ENCODE measurements at regions not wholly inside any gene's neighbourhood (a gene's known extent, or its start where the extent isn't known, plus 50 kb on each side); places are given as distances from the start of the nearest gene placed in this dataset.

DNA sequence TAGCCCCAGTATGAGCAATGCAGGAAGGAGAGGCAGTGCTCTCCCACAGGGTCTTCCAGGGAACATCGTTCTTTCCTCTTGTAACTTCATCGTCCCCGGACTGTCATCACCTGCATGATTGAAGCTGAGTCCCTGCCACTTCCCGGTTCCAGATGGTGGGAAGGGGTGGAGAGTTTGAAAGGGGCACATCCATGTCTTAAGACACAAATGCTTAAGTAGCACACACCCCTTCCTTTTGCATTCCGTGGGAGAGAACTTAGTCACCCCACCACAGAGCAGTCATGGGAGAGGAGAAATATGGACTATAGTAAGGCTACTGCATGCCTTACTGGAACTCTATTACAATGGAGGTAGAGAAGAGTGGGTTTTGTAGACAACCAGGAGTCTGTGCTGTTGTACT, 165.3 kb upstream of the GAS1 start:
- TF ChIP-seq, protein P1, sequence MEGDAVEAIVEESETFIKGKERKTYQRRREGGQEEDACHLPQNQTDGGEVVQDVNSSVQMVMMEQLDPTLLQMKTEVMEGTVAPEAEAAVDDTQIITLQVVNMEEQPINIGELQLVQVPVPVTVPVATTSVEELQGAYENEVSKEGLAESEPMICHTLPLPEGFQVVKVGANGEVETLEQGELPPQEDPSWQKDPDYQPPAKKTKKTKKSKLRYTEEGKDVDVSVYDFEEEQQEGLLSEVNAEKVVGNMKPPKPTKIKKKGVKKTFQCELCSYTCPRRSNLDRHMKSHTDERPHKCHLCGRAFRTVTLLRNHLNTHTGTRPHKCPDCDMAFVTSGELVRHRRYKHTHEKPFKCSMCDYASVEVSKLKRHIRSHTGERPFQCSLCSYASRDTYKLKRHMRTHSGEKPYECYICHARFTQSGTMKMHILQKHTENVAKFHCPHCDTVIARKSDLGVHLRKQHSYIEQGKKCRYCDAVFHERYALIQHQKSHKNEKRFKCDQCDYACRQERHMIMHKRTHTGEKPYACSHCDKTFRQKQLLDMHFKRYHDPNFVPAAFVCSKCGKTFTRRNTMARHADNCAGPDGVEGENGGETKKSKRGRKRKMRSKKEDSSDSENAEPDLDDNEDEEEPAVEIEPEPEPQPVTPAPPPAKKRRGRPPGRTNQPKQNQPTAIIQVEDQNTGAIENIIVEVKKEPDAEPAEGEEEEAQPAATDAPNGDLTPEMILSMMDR (IDR thresholded peaks at IDR 0.05; ENCODE audit: control extremely low read depth in 1 of 3, insufficient read depth in 1 of 3, low read depth in 1 of 3, low read length in 3 of 3) = no peak
- TF ChIP-seq POLR2AphosphoS5 (IDR thresholded peaks at IDR 0.05; ENCODE audit: low read depth, low read length) (no peak), POLR2A (IDR thresholded peaks at IDR 0.05; ENCODE audit: control extremely low read depth in 1 of 2, low read depth in 2 of 2, low read length in 2 of 2) (no peak), CBX5 (IDR thresholded peaks at IDR 0.05; ENCODE audit: low read depth, low read length) (no peak), BCL11A (IDR thresholded peaks at IDR 0.05; ENCODE audit: low read depth in 2 of 2, low read length in 2 of 2) (no peak), TBP (IDR thresholded peaks at IDR 0.05; ENCODE audit: low read depth, low read length) (no peak), GABPA (IDR thresholded peaks at IDR 0.05; ENCODE audit: borderline replicate concordance, insufficient read depth, low read length) (no peak), KDM1A (IDR thresholded peaks at IDR 0.05; ENCODE audit: borderline replicate concordance, low read length) (no peak), HDAC6 (IDR thresholded peaks at IDR 0.05; ENCODE audit: low read depth, low read length) (no peak), ZNF274 (IDR thresholded peaks at IDR 0.05; ENCODE audit: borderline replicate concordance, extremely low read depth, low read length) (no peak), SP1 (IDR thresholded peaks at IDR 0.05; ENCODE audit: low read depth, low read length) (no peak)
